ENCODE measurements at regions not wholly inside any gene's neighbourhood (a gene's known extent, or its start where the extent isn't known, plus 50 kb on each side); places are given as distances from the start of the nearest gene placed in this dataset.

DNA sequence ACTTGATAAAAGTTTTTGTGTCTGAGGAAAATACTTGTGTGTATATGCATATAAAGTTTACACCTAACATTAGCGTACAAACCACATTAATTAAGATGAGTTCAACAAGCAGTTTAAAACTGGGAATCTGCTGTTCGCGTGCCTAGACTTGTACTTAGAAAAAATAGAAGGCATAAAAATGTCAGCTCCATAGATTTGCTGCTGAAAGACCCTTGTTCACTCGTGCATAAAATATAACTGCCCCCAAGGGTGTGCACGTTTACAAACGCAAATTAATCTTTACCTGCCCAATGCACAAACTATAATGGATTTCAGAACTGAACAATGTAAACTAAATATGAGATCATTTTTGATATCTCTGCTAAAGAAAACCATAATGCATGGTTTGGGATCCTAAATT, 392.3 kb upstream of the ADGRL2 start:
- TF ChIP-seq EP300 (IDR thresholded peaks at IDR 0.05) = no peak
- TF ChIP-seq POLR2AphosphoS5 (IDR thresholded peaks at IDR 0.05) = no peak
- TF ChIP-seq, protein P1, sequence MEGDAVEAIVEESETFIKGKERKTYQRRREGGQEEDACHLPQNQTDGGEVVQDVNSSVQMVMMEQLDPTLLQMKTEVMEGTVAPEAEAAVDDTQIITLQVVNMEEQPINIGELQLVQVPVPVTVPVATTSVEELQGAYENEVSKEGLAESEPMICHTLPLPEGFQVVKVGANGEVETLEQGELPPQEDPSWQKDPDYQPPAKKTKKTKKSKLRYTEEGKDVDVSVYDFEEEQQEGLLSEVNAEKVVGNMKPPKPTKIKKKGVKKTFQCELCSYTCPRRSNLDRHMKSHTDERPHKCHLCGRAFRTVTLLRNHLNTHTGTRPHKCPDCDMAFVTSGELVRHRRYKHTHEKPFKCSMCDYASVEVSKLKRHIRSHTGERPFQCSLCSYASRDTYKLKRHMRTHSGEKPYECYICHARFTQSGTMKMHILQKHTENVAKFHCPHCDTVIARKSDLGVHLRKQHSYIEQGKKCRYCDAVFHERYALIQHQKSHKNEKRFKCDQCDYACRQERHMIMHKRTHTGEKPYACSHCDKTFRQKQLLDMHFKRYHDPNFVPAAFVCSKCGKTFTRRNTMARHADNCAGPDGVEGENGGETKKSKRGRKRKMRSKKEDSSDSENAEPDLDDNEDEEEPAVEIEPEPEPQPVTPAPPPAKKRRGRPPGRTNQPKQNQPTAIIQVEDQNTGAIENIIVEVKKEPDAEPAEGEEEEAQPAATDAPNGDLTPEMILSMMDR (IDR thresholded peaks at IDR 0.05) = no peak
- no peak for TF ChIP-seq POLR2A (IDR thresholded peaks at IDR 0.05; ENCODE audit: low read depth)
- no peak overlapping the region for H3K27ac ChIP-seq (replicated peaks in 1 of 4)
- H3K9me3 ChIP-seq = no peaks in the 10 kb centered on the region
- H3K4me1 ChIP-seq = peaks cover 24 to 28% (median 26%) of the 10 kb centered on the region in 4 donors
- no peaks in the 10 kb centered on the region for H3K36me3 ChIP-seq
- no peaks in the 10 kb centered on the region for H3K27me3 ChIP-seq
- DNase-seq (ENCODE audit: extremely low spot score) = no peak
- no peak overlapping the region for H3K4me3 ChIP-seq
- 87% methylated on average over 6 of the region's 6 CpGs for WGBS
- intact Hi-C loops (cut with DNase I) = no loop called here

DNA sequence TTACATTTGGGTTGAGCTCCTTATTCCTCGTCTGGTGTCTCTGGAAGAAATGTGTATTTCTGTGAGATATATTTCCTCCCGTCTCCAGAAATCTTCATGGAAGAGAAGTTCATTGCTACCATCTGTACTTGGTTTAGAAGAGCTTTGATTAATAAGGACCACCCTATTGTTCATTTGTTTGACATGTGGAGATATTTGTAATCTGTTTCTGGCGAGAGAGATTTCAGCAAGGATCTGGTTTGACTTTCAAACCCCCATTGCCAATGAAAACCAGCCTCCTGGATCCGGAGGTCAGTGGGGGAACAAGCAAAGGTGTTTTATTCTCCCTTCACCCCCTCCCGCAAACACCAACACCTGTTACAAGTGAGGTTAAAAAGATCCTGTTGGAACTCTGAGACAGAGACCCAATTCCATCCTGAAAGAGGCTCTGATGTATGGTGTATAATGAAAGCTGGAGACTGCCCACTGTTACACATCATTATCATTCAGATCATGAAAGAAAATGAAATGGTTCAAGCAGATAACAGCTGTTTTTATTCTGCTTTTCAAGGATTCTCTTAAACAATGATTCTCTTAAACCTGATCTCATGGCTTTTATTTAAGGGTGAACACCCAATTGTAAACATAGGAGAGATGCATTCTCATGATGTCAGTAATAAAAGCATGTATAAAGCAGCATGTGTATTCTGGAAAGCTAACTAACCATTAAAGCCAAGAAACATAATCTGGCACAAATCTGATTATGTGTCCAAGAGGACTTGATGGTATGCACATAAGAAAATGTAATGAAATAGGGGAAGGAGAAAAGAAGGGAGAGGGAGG, 393.5 kb upstream of the ADGRL2 start:
- Histone ChIP-seq H3K4me1 (peaks cover 24 to 28% (median 26%) of the 10 kb centered on the region in 4 donors), H3K9me3 (no peaks in the 10 kb centered on the region), H3K27me3 (no peaks in the 10 kb centered on the region), H3K36me3 (no peaks in the 10 kb centered on the region), H3K4me3 (no peak overlapping the region), H3K27ac (replicated peaks in 1 of 4) (no peak overlapping the region)
- 78% methylated on average over 5 of the region's 5 CpGs for WGBS
- no peak for DNase-seq (ENCODE audit: extremely low spot score)
- TF ChIP-seq POLR2A (IDR thresholded peaks at IDR 0.05; ENCODE audit: low read depth) (no peak), EP300 (IDR thresholded peaks at IDR 0.05) (no peak), POLR2AphosphoS5 (IDR thresholded peaks at IDR 0.05) (no peak)
- TF ChIP-seq, protein P1 (IDR thresholded peaks at IDR 0.05) = no peak
- intact Hi-C loops (cut with DNase I) = no loop called here

DNA sequence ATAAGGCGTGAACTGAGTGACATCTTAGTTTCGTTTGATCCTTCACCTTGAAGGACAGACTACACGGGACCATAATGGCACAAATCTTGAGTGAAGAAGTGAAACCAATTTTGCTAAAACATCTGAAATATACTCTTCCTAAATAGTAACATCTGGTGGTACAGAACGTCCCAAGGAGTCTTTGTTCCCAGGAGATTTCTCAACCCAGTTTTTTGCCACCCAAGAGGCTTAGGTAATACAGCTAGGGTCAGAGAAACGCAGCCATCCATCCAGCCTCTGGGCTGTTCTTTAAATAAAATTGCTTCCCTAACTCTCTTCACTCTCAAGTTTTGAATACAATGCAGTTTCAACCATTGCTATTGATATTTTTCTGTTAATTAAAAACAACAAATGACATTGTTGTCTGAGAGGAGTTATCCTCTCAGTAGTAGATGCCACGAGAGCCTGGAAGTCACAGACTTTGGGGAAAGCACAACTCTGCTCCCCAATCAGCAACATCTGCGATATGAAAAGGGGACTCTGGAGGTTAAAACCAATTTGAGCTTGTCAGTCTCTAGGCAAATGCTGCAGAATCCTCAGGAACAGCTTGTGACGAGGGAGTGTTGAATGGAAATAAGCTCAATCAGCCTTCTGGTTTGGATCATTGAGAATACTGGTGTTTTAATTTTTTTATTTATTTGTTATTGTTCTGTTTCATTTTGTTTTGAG, 394.3 kb upstream of the ADGRL2 start:
- intact Hi-C loops (cut with DNase I) = no loop called here
- Histone ChIP-seq H3K27ac (replicated peaks in 1 of 4) (no peak overlapping the region), H3K4me3 (no peak overlapping the region), H3K9me3 (no peaks in the 10 kb centered on the region), H3K27me3 (no peaks in the 10 kb centered on the region), H3K4me1 (peaks cover 24 to 26% (median 26%) of the 10 kb centered on the region in 4 donors), H3K36me3 (no peaks in the 10 kb centered on the region)
- WGBS = 81% methylated on average over 8 of the region's 8 CpGs
- DNase-seq (ENCODE audit: extremely low spot score) = no peak
- TF ChIP-seq POLR2A (IDR thresholded peaks at IDR 0.05; ENCODE audit: low read depth) (no peak), POLR2AphosphoS5 (IDR thresholded peaks at IDR 0.05) (no peak), EP300 (IDR thresholded peaks at IDR 0.05) (no peak)
- TF ChIP-seq, protein P1 (IDR thresholded peaks at IDR 0.05) = no peak

DNA sequence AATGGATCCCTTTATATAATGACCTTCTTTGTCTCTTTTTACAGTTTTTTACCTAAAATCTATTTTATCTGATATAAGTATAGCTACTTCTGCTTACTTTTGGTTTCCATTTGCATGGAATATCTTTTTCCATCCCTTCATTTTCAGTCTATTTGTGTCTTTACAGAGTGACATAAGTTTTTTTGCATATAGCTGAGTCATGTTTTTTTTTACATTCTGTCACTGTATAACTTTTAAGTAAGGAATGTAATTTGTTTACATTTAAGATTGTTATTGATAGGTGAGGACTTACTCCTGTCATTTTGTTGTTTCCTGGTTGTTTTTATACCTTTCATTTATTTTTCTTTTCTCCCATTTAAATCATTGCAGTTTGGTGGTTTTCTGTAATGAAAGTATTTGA, 402.7 kb upstream of the ADGRL2 start:
- DNase-seq (ENCODE audit: extremely low spot score) = no peak
- no peak overlapping the region for H3K4me3 ChIP-seq
- no peaks in the 10 kb centered on the region for H3K4me1 ChIP-seq
- H3K27me3 ChIP-seq = no peaks in the 10 kb centered on the region
- intact Hi-C loops (cut with DNase I) = no loop called here
- H3K36me3 ChIP-seq = no peaks in the 10 kb centered on the region
- no peak overlapping the region for H3K27ac ChIP-seq (replicated peaks in 1 of 4)
- H3K9me3 ChIP-seq = peaks cover 0 to 10% (median 0%) of the 10 kb centered on the region in 4 donors
- TF ChIP-seq, protein P1 (IDR thresholded peaks at IDR 0.05) = no peak
- no peak for TF ChIP-seq EP300 (IDR thresholded peaks at IDR 0.05)
- no peak for TF ChIP-seq POLR2A (IDR thresholded peaks at IDR 0.05; ENCODE audit: low read depth)
- TF ChIP-seq POLR2AphosphoS5 (IDR thresholded peaks at IDR 0.05) = no peak
